CD4-positive, alpha-beta T cell treated with Interleukin-17A for 1 hour (primary cell): ENCODE measurements at regions not wholly inside any gene's neighbourhood (a gene's known extent, or its start where the extent isn't known, plus 50 kb on each side); places are given as distances from the start of the nearest gene placed in this dataset.

Experiments used
- DNase-seq: peaks from one replicate; pipeline ENCODE4 v3.0.0-alpha.2; 2020

GRCh38 chr10:109474812-109475211 lies 448.5 kb downstream of the XPNPEP1 start:
- no peak for DNase-seq

- DNase-seq = no peak
Observed at GRCh38 chr10:109474261-109474660, 449.1 kb downstream of the XPNPEP1 start.

- no peak for DNase-seq
Observed at GRCh38 chr10:109467551-109467950, 455.8 kb downstream of the XPNPEP1 start.

GRCh38 chr10:109464949-109465348 lies 458.4 kb downstream of the XPNPEP1 start:
- no peak for DNase-seq

GRCh38 chr10:109457302-109457638 lies 466.0 kb downstream of the XPNPEP1 start:
- no peak for DNase-seq

- no peak for DNase-seq
Observed at GRCh38 chr10:109456566-109457301, 466.6 kb downstream of the XPNPEP1 start.

- DNase-seq = no peak
Observed at GRCh38 chr10:109454691-109455090, 468.6 kb downstream of the XPNPEP1 start.

GRCh38 chr10:109451879-109452278 lies 471.4 kb downstream of the XPNPEP1 start:
- DNase-seq = no peak

- no peak for DNase-seq
Observed at GRCh38 chr10:109450702-109451101, 472.6 kb downstream of the XPNPEP1 start.

- DNase-seq = no peak
Observed at GRCh38 chr10:109433434-109433833, 489.9 kb downstream of the XPNPEP1 start.

GRCh38 chr10:109432281-109432680 lies 491.0 kb downstream of the XPNPEP1 start:
- DNase-seq = no peak

- no peak for DNase-seq
Observed at GRCh38 chr10:109430799-109431198, 492.5 kb downstream of the XPNPEP1 start.

GRCh38 chr10:109430043-109430760 lies 493.1 kb downstream of the XPNPEP1 start:
- DNase-seq = no peak

GRCh38 chr10:109428775-109429491 lies 494.4 kb downstream of the XPNPEP1 start:
- DNase-seq = no peak

GRCh38 chr10:109427411-109427810 lies 495.9 kb downstream of the XPNPEP1 start:
- DNase-seq = no peak

GRCh38 chr10:109426987-109427386 lies 496.3 kb downstream of the XPNPEP1 start:
- DNase-seq = no peak

GRCh38 chr10:109418795-109419194 lies 504.5 kb downstream of the XPNPEP1 start:
- no peak for DNase-seq

- no peak for DNase-seq
Observed at GRCh38 chr10:109417803-109418202, 505.5 kb downstream of the XPNPEP1 start.

GRCh38 chr10:109412353-109412752 lies 511.0 kb downstream of the XPNPEP1 start:
- DNase-seq = no peak

GRCh38 chr10:109411917-109412316 lies 511.4 kb downstream of the XPNPEP1 start:
- no peak for DNase-seq

GRCh38 chr10:109405338-109405737 lies 518.0 kb downstream of the XPNPEP1 start:
- no peak for DNase-seq

- DNase-seq = no peak
Observed at GRCh38 chr10:109403551-109403950, 519.8 kb downstream of the XPNPEP1 start.

GRCh38 chr10:109393425-109393824 lies 529.9 kb downstream of the XPNPEP1 start:
- DNase-seq = no peak

GRCh38 chr10:109386921-109387320 lies 536.4 kb downstream of the XPNPEP1 start:
- no peak for DNase-seq
